ENCODE measurements at regions not wholly inside any gene's neighbourhood (a gene's known extent, or its start where the extent isn't known, plus 50 kb on each side); places are given as distances from the start of the nearest gene placed in this dataset.

DNA sequence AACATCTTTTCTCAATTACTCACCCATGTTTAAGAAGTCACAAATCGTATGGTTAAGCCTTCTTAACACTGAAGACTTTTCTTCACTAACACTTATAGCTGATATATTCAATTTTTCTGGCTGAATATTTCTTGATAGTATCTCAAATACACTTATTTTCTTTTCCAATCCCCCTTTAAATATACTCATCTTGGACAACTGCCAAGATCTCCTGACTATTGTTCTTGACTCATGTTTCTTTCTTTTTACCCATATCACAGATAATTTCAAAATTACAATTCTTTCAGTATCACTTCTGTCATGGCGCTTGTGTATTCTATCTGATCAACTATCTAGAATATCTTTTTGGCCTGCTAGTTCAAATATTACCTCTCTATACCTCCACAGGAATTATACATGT is 954.3 kb upstream of the ACVR2A start:
- Histone ChIP-seq H3K27me3 (no peaks in the 10 kb centered on the region), H3K36me3 (ENCODE audit: low read depth, missing control alignments) (no peaks in the 10 kb centered on the region), H3K4me1 (no peaks in the 10 kb centered on the region), H3K27ac (no peak overlapping the region), H3K4me3 (no peak overlapping the region), H3K9me3 (no peaks in the 10 kb centered on the region)
- DNase-seq = no peak
- WGBS, 2 donors = 89 to 93% methylated on average over 2 of the region's 2 CpGs
- TF ChIP-seq, protein P1, sequence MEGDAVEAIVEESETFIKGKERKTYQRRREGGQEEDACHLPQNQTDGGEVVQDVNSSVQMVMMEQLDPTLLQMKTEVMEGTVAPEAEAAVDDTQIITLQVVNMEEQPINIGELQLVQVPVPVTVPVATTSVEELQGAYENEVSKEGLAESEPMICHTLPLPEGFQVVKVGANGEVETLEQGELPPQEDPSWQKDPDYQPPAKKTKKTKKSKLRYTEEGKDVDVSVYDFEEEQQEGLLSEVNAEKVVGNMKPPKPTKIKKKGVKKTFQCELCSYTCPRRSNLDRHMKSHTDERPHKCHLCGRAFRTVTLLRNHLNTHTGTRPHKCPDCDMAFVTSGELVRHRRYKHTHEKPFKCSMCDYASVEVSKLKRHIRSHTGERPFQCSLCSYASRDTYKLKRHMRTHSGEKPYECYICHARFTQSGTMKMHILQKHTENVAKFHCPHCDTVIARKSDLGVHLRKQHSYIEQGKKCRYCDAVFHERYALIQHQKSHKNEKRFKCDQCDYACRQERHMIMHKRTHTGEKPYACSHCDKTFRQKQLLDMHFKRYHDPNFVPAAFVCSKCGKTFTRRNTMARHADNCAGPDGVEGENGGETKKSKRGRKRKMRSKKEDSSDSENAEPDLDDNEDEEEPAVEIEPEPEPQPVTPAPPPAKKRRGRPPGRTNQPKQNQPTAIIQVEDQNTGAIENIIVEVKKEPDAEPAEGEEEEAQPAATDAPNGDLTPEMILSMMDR (IDR thresholded peaks at IDR 0.05) = no peak
- no peak for TF ChIP-seq POLR2A (IDR thresholded peaks at IDR 0.05)
- intact Hi-C loops (cut with DNase I; ENCODE audit: low total_unique reads) = no loop called here

DNA sequence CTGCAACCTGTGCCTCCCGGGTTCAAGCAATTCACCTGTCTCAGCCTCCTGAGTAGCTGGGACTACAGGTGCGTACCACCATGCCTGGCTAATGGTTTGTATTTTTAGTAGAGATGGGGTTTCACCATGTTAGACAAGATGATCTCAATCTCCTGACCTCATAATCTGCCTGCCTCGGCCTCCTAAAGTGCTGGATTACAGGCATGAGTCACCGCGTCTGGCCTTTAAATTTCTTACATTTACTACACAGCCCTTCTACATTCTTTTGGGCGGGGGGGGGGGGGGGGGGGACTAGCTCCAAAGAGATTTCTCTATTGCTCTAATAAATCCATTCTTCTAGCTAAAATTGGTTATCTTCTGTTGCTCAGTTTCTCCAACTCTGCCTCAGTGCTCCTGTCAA is 964.9 kb upstream of the ACVR2A start:
- Histone ChIP-seq H3K27ac (no peak overlapping the region), H3K36me3 (ENCODE audit: low read depth, missing control alignments) (no peaks in the 10 kb centered on the region), H3K27me3 (no peaks in the 10 kb centered on the region), H3K4me3 (no peak overlapping the region), H3K9me3 (no peaks in the 10 kb centered on the region), H3K4me1 (no peaks in the 10 kb centered on the region)
- no peak for DNase-seq
- 84 to 90% methylated on average over 5 to 6 of the region's 6 CpGs for WGBS, 2 donors
- intact Hi-C loops (cut with DNase I; ENCODE audit: low total_unique reads) = no loop called here
- TF ChIP-seq, protein P1 (IDR thresholded peaks at IDR 0.05) = no peak
- TF ChIP-seq POLR2A (IDR thresholded peaks at IDR 0.05) = no peak

DNA sequence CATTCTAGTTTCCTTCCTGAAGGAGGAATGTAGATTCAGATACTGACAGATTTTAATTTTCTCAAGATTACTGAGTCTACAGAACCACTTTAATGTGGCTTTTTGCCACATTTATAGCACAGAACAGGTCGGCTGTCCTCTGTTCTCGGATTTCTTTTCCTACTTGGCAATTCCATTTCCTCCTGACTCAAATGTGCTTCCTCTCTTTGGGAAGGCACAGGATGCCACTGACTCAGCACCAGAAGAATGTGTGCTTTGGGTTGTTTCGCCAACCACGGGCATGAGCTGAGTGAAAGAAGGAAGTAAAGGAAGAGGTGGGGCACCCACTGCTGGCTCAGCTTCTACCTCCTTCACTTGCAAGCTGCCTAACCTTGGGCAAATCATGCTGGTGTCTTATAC is 970.6 kb upstream of the ACVR2A start:
- no peak overlapping the region for H3K27ac ChIP-seq

DNA sequence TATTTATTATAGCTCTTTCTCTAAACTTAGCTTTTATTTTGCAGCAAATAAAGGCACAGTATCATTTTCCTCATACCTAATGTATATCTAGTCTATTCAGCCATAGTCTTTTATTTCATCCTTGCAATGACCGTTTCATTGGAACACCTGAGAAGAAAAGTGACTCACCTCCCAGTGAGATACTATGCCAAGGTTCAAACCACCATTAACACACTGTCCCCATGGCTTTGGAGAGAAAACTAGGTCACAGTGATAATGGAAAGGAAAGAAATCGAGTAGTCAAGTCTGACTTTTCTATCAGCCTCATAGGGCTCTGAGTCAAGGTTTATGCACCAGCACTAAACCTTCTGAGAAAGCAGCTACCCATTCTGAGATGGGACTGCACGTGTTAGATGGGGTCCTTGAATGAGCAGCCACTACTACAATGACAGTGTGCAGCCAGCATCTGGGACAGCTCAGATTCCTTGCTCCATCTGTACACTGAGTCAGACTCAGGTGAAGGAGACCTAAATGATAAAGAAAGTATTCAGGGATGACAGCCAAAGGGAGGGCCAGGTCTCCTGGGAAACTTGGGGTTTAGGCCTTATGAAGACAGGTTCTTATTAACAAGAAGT is 971.1 kb upstream of the ACVR2A start:
- no peaks in the 10 kb centered on the region for H3K4me1 ChIP-seq
- H3K36me3 ChIP-seq (ENCODE audit: low read depth, missing control alignments) = no peaks in the 10 kb centered on the region
- no peak overlapping the region for H3K27ac ChIP-seq
- WGBS, 2 donors = 62 to 65% methylated on average over 3 of the region's 3 CpGs
- intact Hi-C loops (cut with DNase I; ENCODE audit: low total_unique reads) = no loop called here
- H3K27me3 ChIP-seq = no peaks in the 10 kb centered on the region
- no peak for DNase-seq
- H3K4me3 ChIP-seq = no peak overlapping the region
- TF ChIP-seq, protein P1 (IDR thresholded peaks at IDR 0.05) = no peak
- TF ChIP-seq POLR2A (IDR thresholded peaks at IDR 0.05) = no peak
- H3K9me3 ChIP-seq = no peaks in the 10 kb centered on the region

More for the DNA sequence above, 970.6 kb upstream of the ACVR2A start:
- no peaks in the 10 kb centered on the region for H3K27me3 ChIP-seq
- DNase-seq = no peak
- H3K36me3 ChIP-seq (ENCODE audit: low read depth, missing control alignments) = no peaks in the 10 kb centered on the region
- intact Hi-C loops (cut with DNase I; ENCODE audit: low total_unique reads) = no loop called here
- no peaks in the 10 kb centered on the region for H3K9me3 ChIP-seq
- H3K4me1 ChIP-seq = no peaks in the 10 kb centered on the region
- no peak overlapping the region for H3K4me3 ChIP-seq
- TF ChIP-seq, protein P1 (IDR thresholded peaks at IDR 0.05) = no peak
- no peak for TF ChIP-seq POLR2A (IDR thresholded peaks at IDR 0.05)
- 59 to 65% methylated on average over 4 of the region's 4 CpGs for WGBS, 2 donors

DNA sequence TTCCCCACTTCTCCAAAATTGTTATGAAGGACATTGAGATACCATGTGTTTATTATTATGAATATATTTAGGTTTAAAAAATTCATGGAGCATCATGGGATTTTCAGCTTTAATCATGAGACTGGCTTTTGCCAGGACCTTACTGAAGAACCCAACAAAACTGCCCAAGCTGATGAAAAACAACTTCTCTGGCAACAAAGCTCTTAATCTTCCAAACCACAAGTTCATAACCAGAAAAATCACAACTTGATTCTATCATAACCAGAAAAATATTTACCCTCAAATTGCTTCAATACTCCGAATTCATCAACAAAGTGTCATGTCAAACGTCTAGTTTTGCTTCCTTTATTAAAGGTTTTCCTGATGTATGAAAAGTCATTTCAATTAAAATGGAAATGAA is 971.8 kb upstream of the ACVR2A start:
- H3K9me3 ChIP-seq = no peaks in the 10 kb centered on the region
- 88 to 94% methylated on average over 2 of the region's 2 CpGs for WGBS, 2 donors
- H3K27me3 ChIP-seq = no peaks in the 10 kb centered on the region
- H3K36me3 ChIP-seq (ENCODE audit: low read depth, missing control alignments) = no peaks in the 10 kb centered on the region
- H3K27ac ChIP-seq = no peak overlapping the region
- H3K4me3 ChIP-seq = no peak overlapping the region
- H3K4me1 ChIP-seq = no peaks in the 10 kb centered on the region
- TF ChIP-seq, protein P1 (IDR thresholded peaks at IDR 0.05) = no peak
- TF ChIP-seq POLR2A (IDR thresholded peaks at IDR 0.05) = no peak
- DNase-seq = no peak
- intact Hi-C loops (cut with DNase I; ENCODE audit: low total_unique reads) = no loop called here

All from testis (tissue), 2 donors.